ENCODE measurements at regions not wholly inside any gene's neighbourhood (a gene's known extent, or its start where the extent isn't known, plus 50 kb on each side); places are given as distances from the start of the nearest gene placed in this dataset.

- DNase-seq (ENCODE audit: low read depth in 3 of 3, low spot score in 1 of 3): no peak
Measured at GRCh38 chr21:16176570-16176969, 446.8 kb downstream of the USP25 start.

DNA sequence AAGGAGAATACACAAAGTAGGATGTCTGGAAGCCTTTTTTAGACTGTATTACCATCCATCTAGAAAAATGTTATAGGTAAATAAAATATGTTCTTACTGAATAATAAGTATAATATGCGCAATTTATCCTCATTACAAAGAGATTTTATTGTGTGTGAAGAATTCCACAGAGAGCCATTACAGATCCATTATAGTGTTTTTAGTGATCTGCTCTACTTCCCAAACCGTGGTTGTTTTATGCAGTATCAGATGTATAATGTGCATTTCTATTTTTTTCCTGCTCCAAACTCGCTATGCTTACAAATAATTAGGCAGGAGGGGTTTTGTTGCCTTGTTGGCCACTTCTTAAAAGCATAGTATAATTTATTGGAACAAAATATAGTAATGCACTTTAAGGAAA, 447.8 kb downstream of the USP25 start:
- DNase-seq (ENCODE audit: low read depth in 3 of 3, low spot score in 1 of 3): no peak

DNA sequence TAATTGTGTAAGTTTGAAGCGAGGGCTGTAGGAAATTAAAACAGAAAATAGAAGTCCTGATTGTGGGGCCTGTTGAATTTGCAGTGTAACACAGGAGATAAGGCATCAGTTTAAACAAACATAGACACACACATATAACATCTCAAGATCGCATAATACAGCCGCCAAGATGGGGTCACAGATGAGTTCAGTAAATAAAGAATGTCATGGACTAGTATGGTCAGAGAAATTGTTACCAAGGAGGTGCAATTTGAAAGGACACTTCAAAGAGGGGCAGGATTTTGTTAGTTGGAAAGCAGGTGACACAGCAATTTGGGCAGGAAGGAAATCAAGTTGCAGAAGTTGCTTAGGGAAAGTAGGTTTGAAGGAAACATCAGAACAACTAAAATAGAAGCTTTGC, 450.0 kb downstream of the USP25 start:
- DNase-seq (ENCODE audit: low read depth in 3 of 3, low spot score in 1 of 3): no peak

DNA sequence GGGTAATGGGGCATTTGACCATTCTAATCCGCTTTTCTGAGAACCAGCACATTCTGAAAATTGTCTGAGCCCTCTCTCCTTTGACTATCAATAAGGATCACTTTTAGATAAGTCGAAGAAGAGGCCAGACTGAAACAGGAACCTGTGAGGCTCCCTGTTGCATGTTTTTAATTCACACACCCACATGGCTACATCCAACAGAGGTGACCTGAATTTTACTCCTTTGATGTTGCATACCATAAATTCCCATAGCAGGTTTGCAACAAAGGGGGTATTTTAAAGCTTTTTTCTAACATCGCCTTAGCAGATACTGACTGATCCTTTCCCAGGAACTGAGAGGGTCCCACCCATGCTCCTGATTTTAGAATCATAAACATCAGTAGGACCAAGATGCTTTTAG, 450.8 kb downstream of the USP25 start:
- no peak for DNase-seq (ENCODE audit: low read depth in 3 of 3, low spot score in 1 of 3)

DNA sequence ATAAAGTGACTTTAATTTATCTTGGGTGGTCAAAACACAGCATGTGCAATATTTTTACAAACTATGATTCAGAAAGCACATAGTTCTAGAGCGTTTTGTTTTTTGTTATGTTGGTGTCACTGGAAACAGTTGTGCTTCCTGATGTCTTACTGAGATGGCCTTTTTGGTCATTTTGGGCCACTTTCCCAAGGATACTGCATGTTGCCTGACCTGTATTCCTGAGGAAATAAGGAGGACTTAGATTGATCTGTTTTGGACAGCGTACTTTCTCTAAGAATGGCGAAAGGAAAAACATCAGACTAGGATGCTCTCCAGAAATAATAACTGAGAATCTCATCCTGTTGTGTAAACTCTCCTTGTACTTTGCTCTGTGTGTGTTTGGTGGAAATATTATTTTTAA, 451.2 kb downstream of the USP25 start:
- DNase-seq (ENCODE audit: low read depth in 3 of 3, low spot score in 1 of 3): no peak

- no peak for DNase-seq (ENCODE audit: low read depth in 3 of 3, low spot score in 1 of 3)
Measured at GRCh38 chr21:16185766-16186165, 456.0 kb downstream of the USP25 start.

- DNase-seq (ENCODE audit: low read depth in 3 of 3, low spot score in 1 of 3): no peak
Measured at GRCh38 chr21:16186742-16187141, 457.0 kb downstream of the USP25 start.

DNA sequence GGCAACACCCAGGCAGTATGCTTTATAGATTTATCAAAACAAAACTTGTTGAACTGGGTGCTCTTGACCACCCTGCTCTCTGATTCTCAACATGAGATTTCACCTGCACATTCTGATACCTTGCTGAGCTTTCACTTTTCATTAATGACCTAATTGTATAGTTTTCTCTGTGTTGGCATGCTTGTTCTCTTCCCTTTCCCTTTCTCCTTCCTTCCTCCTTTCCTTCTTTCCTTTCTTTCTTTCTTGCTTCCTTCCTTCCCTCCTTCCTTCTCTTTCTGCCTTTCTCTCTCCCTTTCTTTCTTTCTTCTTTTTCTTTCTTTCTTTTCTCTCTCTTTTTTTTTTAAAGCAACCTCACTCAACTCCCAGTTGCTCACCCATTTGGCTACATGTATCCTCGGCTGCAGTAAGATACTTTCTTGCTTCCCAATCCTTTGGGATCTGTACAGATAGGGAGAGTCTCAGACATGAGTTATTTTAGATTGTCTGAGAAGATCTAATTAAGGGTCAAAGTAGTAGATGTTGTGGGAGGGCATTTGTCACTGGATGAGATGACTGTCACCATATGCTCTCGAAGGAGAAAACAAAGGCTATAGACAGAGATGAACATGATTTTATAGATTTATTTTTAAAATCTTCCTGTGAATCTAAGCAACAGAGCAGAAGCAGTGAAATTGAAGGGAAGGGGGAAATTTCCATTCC, 458.0 kb downstream of the USP25 start:
- no peak for DNase-seq (ENCODE audit: low read depth in 3 of 3, low spot score in 1 of 3)

GRCh38 chr21:16192902-16193301, 463.1 kb downstream of the USP25 start:
- no peak for DNase-seq (ENCODE audit: low read depth in 3 of 3, low spot score in 1 of 3)

DNA sequence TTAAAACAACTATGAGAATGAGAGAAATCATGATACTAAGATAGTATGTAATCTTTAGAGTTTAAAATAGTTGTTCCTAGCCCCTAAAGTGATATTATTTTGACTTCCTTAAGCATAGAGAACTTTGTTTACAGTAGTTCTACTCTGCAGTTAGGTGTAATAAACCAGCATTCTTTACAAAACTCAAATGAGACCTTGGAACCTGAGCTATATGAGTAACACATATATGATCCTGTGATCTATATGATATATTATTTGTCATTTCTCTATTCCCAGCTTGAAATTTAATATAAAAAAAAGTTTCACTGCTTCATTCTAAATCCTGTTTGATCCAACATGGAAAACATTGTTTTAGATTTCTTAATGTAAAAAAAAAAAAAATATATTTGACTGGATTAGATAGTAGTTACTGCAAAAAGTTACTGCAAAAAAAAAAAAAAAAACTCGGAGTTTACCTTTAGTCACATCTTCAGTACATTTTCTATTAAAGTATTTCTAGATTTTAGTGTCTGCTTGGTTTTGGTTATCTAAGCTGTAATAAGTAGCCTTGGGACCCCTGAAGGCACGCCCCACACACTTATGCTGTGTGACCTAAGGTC, 463.8 kb downstream of the USP25 start:
- no peak for DNase-seq (ENCODE audit: low read depth in 3 of 3, low spot score in 1 of 3)

GRCh38 chr21:16194095-16194787, 464.5 kb downstream of the USP25 start:
- no peak for DNase-seq (ENCODE audit: low read depth in 3 of 3, low spot score in 1 of 3)

- DNase-seq (ENCODE audit: low read depth in 3 of 3, low spot score in 1 of 3): no peak
Measured at GRCh38 chr21:16194788-16195537, 465.2 kb downstream of the USP25 start.

- no peak for DNase-seq (ENCODE audit: low read depth in 3 of 3, low spot score in 1 of 3)
Measured at GRCh38 chr21:16195538-16195910, 465.7 kb downstream of the USP25 start.

DNA sequence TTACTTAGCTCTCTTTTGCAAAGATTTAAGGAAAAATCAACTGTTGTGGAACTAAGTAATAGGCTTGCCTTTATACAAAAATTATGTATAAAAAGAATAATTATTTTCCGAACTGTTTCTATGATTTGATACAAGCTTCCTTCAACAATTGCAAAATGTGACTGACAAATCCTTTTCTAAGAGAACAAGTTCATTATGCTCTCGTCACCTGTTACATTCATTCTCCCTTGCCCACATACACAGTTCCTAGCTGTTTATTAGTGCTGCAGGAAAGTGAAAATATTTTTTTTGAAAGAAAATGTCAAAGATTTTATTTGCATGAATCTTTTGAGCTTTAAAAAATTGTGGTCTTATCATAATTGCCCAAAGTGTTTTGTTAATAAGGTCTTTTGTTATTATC, 466.2 kb downstream of the USP25 start:
- no peak for DNase-seq (ENCODE audit: low read depth in 3 of 3, low spot score in 1 of 3)

DNA sequence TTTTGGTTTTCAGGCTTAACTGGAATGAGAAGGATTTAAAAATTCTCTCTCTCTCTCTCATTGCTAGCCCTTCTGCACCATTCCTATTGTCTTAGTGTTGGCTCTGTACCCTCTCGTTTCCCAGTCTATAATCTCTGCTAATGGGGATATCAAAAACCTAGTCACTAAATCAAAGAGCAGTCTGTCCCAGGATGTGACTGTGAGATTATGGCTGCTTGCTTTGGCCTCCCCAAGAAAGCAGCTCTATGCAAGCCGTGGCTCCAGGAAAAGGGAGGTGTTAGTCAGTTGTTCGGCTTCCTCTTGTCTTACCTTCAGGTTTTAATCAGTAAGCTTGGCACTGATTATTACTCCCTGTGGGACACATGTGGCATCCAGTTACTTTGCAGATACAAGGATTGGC, 468.8 kb downstream of the USP25 start:
- DNase-seq (ENCODE audit: low read depth in 3 of 3, low spot score in 1 of 3): no peak

DNA sequence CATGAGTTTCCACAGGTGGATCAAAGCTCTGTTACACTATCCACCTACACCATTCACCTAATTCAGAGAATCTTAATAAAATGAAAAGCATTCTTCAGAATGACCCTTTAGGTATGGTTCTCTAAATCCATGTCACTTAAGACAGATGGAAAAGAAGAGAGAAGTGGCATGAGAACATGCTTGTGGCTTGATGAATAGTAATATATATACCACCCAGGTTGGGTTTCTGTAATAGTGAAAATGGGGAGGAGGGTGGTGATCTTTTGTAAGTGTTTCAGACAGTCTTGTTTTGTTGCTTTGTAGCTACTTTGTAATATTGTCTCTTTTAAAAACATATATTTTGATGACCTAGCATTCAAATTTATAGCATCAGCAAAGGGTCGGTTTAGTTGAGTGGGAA, 469.8 kb downstream of the USP25 start:
- DNase-seq (ENCODE audit: low read depth in 3 of 3, low spot score in 1 of 3): no peak

GRCh38 chr21:16201718-16202117, 471.9 kb downstream of the USP25 start:
- no peak for DNase-seq (ENCODE audit: low read depth in 3 of 3, low spot score in 1 of 3)

- DNase-seq (ENCODE audit: low read depth in 3 of 3, low spot score in 1 of 3): no peak
Measured at GRCh38 chr21:16205527-16205926, 475.7 kb downstream of the USP25 start.

GRCh38 chr21:16211339-16212303, 481.8 kb downstream of the USP25 start:
- no peak for DNase-seq (ENCODE audit: low read depth in 3 of 3, low spot score in 1 of 3)

- DNase-seq (ENCODE audit: low read depth in 3 of 3, low spot score in 1 of 3): no peak
Measured at GRCh38 chr21:16213518-16213917, 483.7 kb downstream of the USP25 start.

DNA sequence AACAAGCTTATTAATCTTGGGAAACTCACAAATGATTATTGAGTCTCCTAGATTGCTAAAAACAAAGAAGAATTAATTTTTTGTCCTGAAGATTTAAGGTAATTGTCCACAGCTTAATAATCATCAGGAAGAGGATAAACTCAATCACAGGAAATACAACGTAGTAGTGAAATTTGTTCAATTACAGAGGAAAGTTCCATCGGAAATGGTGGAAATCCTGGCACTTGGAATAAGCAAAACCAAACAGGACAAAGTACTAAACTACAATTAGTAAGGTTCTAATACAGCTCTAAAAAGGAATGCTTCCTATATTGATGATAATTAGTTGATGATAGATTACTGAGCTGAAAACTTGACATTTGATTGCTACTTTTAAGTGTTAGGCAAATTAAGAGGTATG, 485.4 kb downstream of the USP25 start:
- DNase-seq (ENCODE audit: low read depth in 3 of 3, low spot score in 1 of 3): no peak
